ENCODE measurements at regions not wholly inside any gene's neighbourhood (a gene's known extent, or its start where the extent isn't known, plus 50 kb on each side); places are given as distances from the start of the nearest gene placed in this dataset.

GRCh38 chr2:104127049-104127770, 726.7 kb upstream of the POU3F3 start:
- no peaks in the 10 kb centered on the region for H3K27me3 Mint-ChIP-seq
- ATAC-seq (ENCODE audit: poor library complexity) = no peak
- no peaks in the 10 kb centered on the region for H3K36me3 Mint-ChIP-seq (ENCODE audit: low read depth)
- CTCF ChIA-PET = no interaction called here
- TF ChIP-seq CTCF (IDR thresholded peaks at IDR 0.05) = no peak
- Histone ChIP-seq H3K4me1 (ENCODE audit: insufficient read depth, low read length) (no peaks in the 10 kb centered on the region), H3K36me3 (ENCODE audit: insufficient read depth, low read length) (no peaks in the 10 kb centered on the region), H3K27me3 (ENCODE audit: control insufficient read depth in 1 of 2, insufficient read depth in 2 of 2, low read length in 2 of 2) (no peaks in the 10 kb centered on the region), H3K4me3 (ENCODE audit: low read length) (no peak overlapping the region), H3K27ac (ENCODE audit: low read depth in 1 of 2, low read length in 2 of 2) (no peak overlapping the region), H3K9me3 (ENCODE audit: control insufficient read depth in 1 of 2, insufficient read depth in 1 of 2, low read length in 2 of 2) (peaks cover 0 to 4% of the 10 kb centered on the region in 2 experiments)
- DNase-seq = no peak
- POLR2A ChIA-PET = no interaction called here
- H3K4me1 Mint-ChIP-seq (ENCODE audit: low read depth) = no peaks in the 10 kb centered on the region
- no peak overlapping the region for H3K4me3 Mint-ChIP-seq
- intact Hi-C loops (cut with DNase I, micrococcal nuclease) = no loop called here
- peaks cover 4% of the 10 kb centered on the region for H3K9me3 Mint-ChIP-seq
- H3K27ac Mint-ChIP-seq = no peak overlapping the region

- H3K4me3 ChIP-seq (ENCODE audit: low read length) = no peak overlapping the region
- H3K4me1 Mint-ChIP-seq (ENCODE audit: low read depth) = no peaks in the 10 kb centered on the region
- no peak for DNase-seq
- H3K36me3 Mint-ChIP-seq (ENCODE audit: low read depth) = no peaks in the 10 kb centered on the region
- ChIA-PET POLR2A (no interaction called here), CTCF (no interaction called here)
- H3K4me1 ChIP-seq (ENCODE audit: insufficient read depth, low read length) = no peaks in the 10 kb centered on the region
- no peak for TF ChIP-seq CTCF (IDR thresholded peaks at IDR 0.05)
- peaks cover 12% of the 10 kb centered on the region for H3K9me3 Mint-ChIP-seq
- no peak overlapping the region for H3K4me3 Mint-ChIP-seq
- H3K27ac Mint-ChIP-seq = no peak overlapping the region
- no peak overlapping the region for H3K27ac ChIP-seq (ENCODE audit: low read depth in 1 of 2, low read length in 2 of 2)
- no peaks in the 10 kb centered on the region for H3K27me3 Mint-ChIP-seq
- no peaks in the 10 kb centered on the region for H3K27me3 ChIP-seq (ENCODE audit: control insufficient read depth in 1 of 2, insufficient read depth in 2 of 2, low read length in 2 of 2)
- ATAC-seq (ENCODE audit: poor library complexity) = no peak
- no peaks in the 10 kb centered on the region for H3K36me3 ChIP-seq (ENCODE audit: insufficient read depth, low read length)
- H3K9me3 ChIP-seq (ENCODE audit: control insufficient read depth in 1 of 2, insufficient read depth in 1 of 2, low read length in 2 of 2) = peaks cover 0 to 8% of the 10 kb centered on the region in 2 experiments
- intact Hi-C loops (cut with DNase I, micrococcal nuclease) = no loop called here
Measured at GRCh38 chr2:104140361-104140760, 713.6 kb upstream of the POU3F3 start.

DNA sequence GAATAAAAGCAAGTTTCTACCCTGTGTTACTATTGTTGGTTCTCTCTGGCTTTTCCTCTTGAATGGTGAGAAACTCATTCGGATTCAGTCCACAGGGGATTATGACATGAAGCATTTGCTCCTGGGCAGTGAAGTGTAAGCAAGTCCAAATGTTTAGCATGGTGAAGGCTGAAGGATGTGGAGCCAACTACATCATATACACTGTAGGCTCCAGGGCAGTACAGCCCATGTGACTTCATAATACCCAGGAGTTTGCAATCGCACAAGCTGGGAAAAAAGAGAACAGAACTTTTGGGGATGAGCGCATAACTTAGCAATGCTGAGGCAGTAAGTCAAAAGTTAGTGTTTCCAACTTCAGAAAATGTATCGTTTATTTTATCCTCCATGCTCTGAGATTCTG, 695.7 kb upstream of the POU3F3 start:
- ChIA-PET CTCF (no interaction called here), POLR2A (no interaction called here)
- intact Hi-C loops (cut with DNase I, micrococcal nuclease) = no loop called here
- no peaks in the 10 kb centered on the region for H3K27me3 Mint-ChIP-seq
- TF ChIP-seq CTCF (IDR thresholded peaks at IDR 0.05) = no peak
- H3K36me3 ChIP-seq (ENCODE audit: insufficient read depth, low read length) = no peaks in the 10 kb centered on the region
- ATAC-seq (ENCODE audit: poor library complexity) (no peak), DNase-seq (no peak)
- H3K9me3 Mint-ChIP-seq = no peaks in the 10 kb centered on the region
- no peak overlapping the region for H3K27ac ChIP-seq (ENCODE audit: low read depth in 1 of 2, low read length in 2 of 2)
- H3K4me1 ChIP-seq (ENCODE audit: insufficient read depth, low read length) = no peaks in the 10 kb centered on the region
- H3K9me3 ChIP-seq (ENCODE audit: control insufficient read depth in 1 of 2, insufficient read depth in 1 of 2, low read length in 2 of 2) = no peaks in the 10 kb centered on the region
- no peaks in the 10 kb centered on the region for H3K4me1 Mint-ChIP-seq (ENCODE audit: low read depth)
- no peak overlapping the region for H3K27ac Mint-ChIP-seq
- no peak overlapping the region for H3K4me3 Mint-ChIP-seq
- no peaks in the 10 kb centered on the region for H3K27me3 ChIP-seq (ENCODE audit: control insufficient read depth in 1 of 2, insufficient read depth in 2 of 2, low read length in 2 of 2)
- no peak overlapping the region for H3K4me3 ChIP-seq (ENCODE audit: low read length)
- H3K36me3 Mint-ChIP-seq (ENCODE audit: low read depth) = no peaks in the 10 kb centered on the region
